ENCODE measurements at regions not wholly inside any gene's neighbourhood (a gene's known extent, or its start where the extent isn't known, plus 50 kb on each side); places are given as distances from the start of the nearest gene placed in this dataset.
"Not testable (repeated sequence)": the region's sequence is repeated elsewhere in the genome, so short reads cannot be mapped to it uniquely, and the experiment has no call there.

DNA sequence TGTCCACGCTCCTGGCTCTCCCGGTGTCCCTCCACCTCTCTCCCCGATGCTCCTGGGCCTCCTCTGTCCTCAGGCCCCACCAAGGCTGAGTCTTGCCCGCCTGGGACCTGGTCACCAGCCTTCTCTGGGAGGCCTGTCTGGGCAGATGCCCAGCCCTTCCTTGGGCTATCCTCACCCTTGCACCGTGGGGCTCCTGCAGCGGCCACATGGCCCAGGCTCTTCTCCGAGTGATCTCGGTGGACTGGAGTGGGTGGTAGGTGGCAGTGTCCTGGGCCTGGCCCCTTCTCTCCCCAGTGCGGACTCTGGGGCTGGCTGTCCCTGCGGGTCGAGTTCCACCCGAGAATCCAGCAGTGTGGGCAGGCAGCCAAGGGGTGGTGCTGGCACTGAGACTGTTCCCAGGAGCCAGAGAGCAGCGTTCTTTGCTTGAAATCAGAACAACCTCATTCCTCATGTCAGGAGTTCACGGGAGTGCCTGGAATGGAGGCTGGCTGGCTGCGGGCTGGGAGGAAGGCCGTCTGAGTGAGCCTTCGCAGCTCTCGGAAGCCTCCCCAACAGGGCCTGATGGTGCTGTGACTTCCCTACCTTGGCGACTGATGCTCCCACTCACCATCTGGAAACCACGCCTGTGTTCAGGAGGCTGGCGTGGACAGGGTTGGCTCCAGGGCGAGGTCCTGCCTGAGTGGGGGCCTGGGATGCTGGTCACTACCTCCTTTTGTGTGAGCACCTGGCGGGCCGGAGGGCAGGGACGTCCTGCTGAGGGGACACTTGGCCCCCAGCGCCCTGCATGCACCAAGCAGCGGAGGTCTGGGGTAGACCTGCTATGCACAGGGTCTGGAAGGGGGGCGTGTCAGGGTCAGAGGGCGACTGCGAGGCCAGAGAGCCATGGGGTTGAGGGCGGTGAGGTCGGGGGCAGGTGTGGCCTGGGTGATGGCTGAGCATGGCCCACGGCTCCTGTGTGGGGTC is 113.9 kb downstream of the TMEM121 start:
- H3K4me1 ChIP-seq (replicated peaks in 1 of 4; ENCODE audit: control insufficient read depth in 3 of 4, insufficient read depth in 4 of 4, low read length in 3 of 4); H3K79me2 ChIP-seq (ENCODE audit: control insufficient read depth in 1 of 2, insufficient read depth in 2 of 2, low read length in 2 of 2); H2AK5ac ChIP-seq (ENCODE audit: low read depth, low read length); H3K27ac ChIP-seq (ENCODE audit: low read depth, low read length); H3K4me2 ChIP-seq (ENCODE audit: insufficient read depth in 1 of 2, low read depth in 2 of 2, low read length in 2 of 2); H3K4ac ChIP-seq (replicated peaks; ENCODE audit: insufficient read length, low read depth, low read length); H3K18ac ChIP-seq (ENCODE audit: extremely low read depth, low read length); H3K4me3 ChIP-seq (ENCODE audit: extremely low read depth in 1 of 4, insufficient read depth in 2 of 4, low read depth in 3 of 4, low read length in 4 of 4); H3K27me3 ChIP-seq (replicated peaks in 1 of 4; ENCODE audit: control insufficient read depth in 3 of 4, extremely low read depth in 1 of 4, insufficient read depth in 3 of 4, low read length in 3 of 4); H4K5ac ChIP-seq (ENCODE audit: insufficient read length, low read depth, low read length); H3K23me2 ChIP-seq (ENCODE audit: low read depth, low read length); H3K14ac ChIP-seq (ENCODE audit: insufficient read length); H3K79me1 ChIP-seq (ENCODE audit: low read depth, low read length); H2BK15ac ChIP-seq (ENCODE audit: low read length); H3K36me3 ChIP-seq (ENCODE audit: control insufficient read depth in 2 of 4, insufficient read depth in 4 of 4, low read length in 3 of 4); H4K8ac ChIP-seq (ENCODE audit: extremely low read depth, insufficient read depth, low read length); H2AFZ ChIP-seq (ENCODE audit: low read length); H3K56ac ChIP-seq (replicated peaks; ENCODE audit: insufficient read length, low read depth, low read length); H3K9ac ChIP-seq (replicated peaks in 1 of 4; ENCODE audit: extremely low read depth in 1 of 4, low read depth in 3 of 4, low read length in 3 of 4); H2BK5ac ChIP-seq (ENCODE audit: low read depth, low read length); H4K20me1 ChIP-seq (replicated peaks in 1 of 2; ENCODE audit: control insufficient read depth in 1 of 2, insufficient read depth in 2 of 2, low read length in 2 of 2); H2BK20ac ChIP-seq (ENCODE audit: low read length); H2BK120ac ChIP-seq (replicated peaks; ENCODE audit: low read depth, low read length); H4K91ac ChIP-seq (replicated peaks; ENCODE audit: insufficient read length, low read length); CTCF ChIA-PET (ENCODE audit: partially characterized antibody); FAIRE-seq; POLR2A ChIA-PET (ENCODE audit: partially characterized antibody); H3K23ac ChIP-seq (ENCODE audit: insufficient read length); H2BK12ac ChIP-seq (ENCODE audit: low read depth, low read length); DNase-seq (ENCODE audit: low read depth in 1 of 2, low spot score in 2 of 2): not testable (repeated sequence)
- H3K9me3 ChIP-seq (ENCODE audit: insufficient read depth in 2 of 2, low read depth in 1 of 2, low read length in 1 of 2), result peaks cover 19 to 68% of the 10 kb centered on the region in 2 experiments; a peak in 3 of 4 replicates
- 82% methylated on average over 13 of the region's 33 CpGs; no CpG with 5 or more reads in 1 of the 2 experiments for WGBS, 2 experiments (ENCODE audit: extremely low coverage in 1 of 2, insufficient coverage in 1 of 2, insufficient read length in 1 of 2, insufficient replicate concordance in 2 of 2, low coverage in 1 of 2, low lambda C conversion rate in 2 of 2, missing lambda C conversion rate in 1 of 2)

Data from H1 (cell line).